ENCODE measurements at regions not wholly inside any gene's neighbourhood (a gene's known extent, or its start where the extent isn't known, plus 50 kb on each side); places are given as distances from the start of the nearest gene placed in this dataset.

DNA sequence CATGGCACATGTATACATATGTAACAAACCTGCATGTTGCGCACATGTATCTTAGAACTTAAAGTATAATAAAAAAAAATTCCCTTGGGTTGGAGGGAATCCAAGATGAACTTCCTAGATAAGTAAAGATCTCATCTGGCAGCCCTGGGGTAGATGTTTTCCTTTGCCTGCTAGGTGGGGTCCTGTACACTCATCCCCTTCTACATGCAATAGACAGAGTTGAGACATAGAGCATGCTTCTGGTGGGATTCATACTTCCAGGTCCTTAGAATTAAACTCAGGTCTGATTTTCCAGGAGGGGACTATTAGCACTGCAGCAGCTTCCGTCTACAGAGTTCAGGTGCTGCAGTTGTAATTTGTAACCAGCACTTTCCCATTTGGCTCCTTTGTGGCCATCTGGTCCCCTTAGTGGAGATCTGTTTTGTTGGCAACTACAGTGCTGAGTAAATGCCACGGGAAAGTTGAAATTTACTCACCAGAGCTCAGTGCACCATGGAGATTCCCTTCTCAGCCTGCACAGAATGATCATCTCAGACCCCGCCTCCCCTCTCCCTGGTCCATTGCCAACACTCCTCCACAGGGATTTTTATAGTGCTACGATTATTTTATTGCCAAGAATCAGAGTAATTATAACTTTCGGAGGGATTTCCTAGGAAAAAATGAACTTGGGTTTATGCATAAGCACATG is 220.1 kb upstream of the E2F8 start:
- TF ChIP-seq CTCF (IDR thresholded peaks at IDR 0.05; ENCODE audit: low read depth, low read length, poor library complexity, severe bottlenecking): no peak
- TF ChIP-seq EZH2phosphoT487 (IDR thresholded peaks at IDR 0.05; ENCODE audit: borderline replicate concordance, low read length): no peak
